Muscle layer of duodenum (tissue), 2 donors: ENCODE measurements at regions not wholly inside any gene's neighbourhood (a gene's known extent, or its start where the extent isn't known, plus 50 kb on each side); places are given as distances from the start of the nearest gene placed in this dataset.

Experiments used
- H3K27ac ChIP-seq: one replicate; pipeline ENCODE4 v1.7.0; 2013; ENCODE audit warnings: mild to moderate bottlenecking, low read length
- H3K27me3 ChIP-seq: one replicate; pipeline ENCODE4 v1.7.0; 2013; ENCODE audit warnings: low read depth, mild to moderate bottlenecking, control low read depth, low read length
- H3K36me3 ChIP-seq, 2 donors: one replicate each; pipeline ENCODE4 v1.7.0; 2013; ENCODE audit warnings: low read length in 2 of 2, control low read depth in 1 of 2, mild to moderate bottlenecking in 1 of 2; ENCODE audit not compliant: insufficient read depth in 2 of 2, control insufficient read depth in 1 of 2
- H3K4me1 ChIP-seq, 2 donors: one replicate each; pipeline ENCODE4 v1.7.0; 2013; ENCODE audit warnings: low read length in 2 of 2, mild to moderate bottlenecking in 2 of 2, control low read depth in 1 of 2, moderate library complexity in 1 of 2; ENCODE audit not compliant: insufficient read depth in 2 of 2, control insufficient read depth in 1 of 2
- H3K4me3 ChIP-seq, 2 donors: one replicate each; pipeline ENCODE4 v1.7.0; 2013; ENCODE audit warnings: low read length in 2 of 2, low read depth in 1 of 2, mild to moderate bottlenecking in 1 of 2
- H3K9me3 ChIP-seq, 2 donors: one replicate each; pipeline ENCODE4 v1.7.0; 2013; ENCODE audit warnings: low read length in 2 of 2, control low read depth in 1 of 2, mild to moderate bottlenecking in 1 of 2; ENCODE audit not compliant: control insufficient read depth in 1 of 2
- donor health status: healthy.

GRCh38 chr12:28693565-28694219, 455.4 kb upstream of the FAR2 start:
- Histone ChIP-seq H3K4me3 (no peak overlapping the region), H3K36me3 (no peaks in the 10 kb centered on the region), H3K27me3 (no peaks in the 10 kb centered on the region), H3K4me1 (no peaks in the 10 kb centered on the region), H3K27ac (no peak overlapping the region), H3K9me3 (no peaks in the 10 kb centered on the region)

GRCh38 chr12:28698553-28698952, 450.5 kb upstream of the FAR2 start:
- Histone ChIP-seq H3K27ac (no peak overlapping the region), H3K36me3 (no peaks in the 10 kb centered on the region), H3K4me3 (no peak overlapping the region), H3K9me3 (peaks cover 0 to 2% of the 10 kb centered on the region in 2 donors), H3K4me1 (no peaks in the 10 kb centered on the region), H3K27me3 (no peaks in the 10 kb centered on the region)

GRCh38 chr12:28699029-28699428, 450.0 kb upstream of the FAR2 start:
- Histone ChIP-seq H3K4me1 (no peaks in the 10 kb centered on the region), H3K4me3 (no peak overlapping the region), H3K9me3 (peaks cover 0 to 6% of the 10 kb centered on the region in 2 donors), H3K27me3 (no peaks in the 10 kb centered on the region), H3K27ac (no peak overlapping the region), H3K36me3 (no peaks in the 10 kb centered on the region)

GRCh38 chr12:28700161-28700560, 448.9 kb upstream of the FAR2 start:
- Histone ChIP-seq H3K4me3 (no peak overlapping the region), H3K9me3 (peaks cover 0 to 6% of the 10 kb centered on the region in 2 donors), H3K36me3 (no peaks in the 10 kb centered on the region), H3K27me3 (no peaks in the 10 kb centered on the region), H3K4me1 (no peaks in the 10 kb centered on the region), H3K27ac (no peak overlapping the region)

GRCh38 chr12:28704477-28705169, 444.5 kb upstream of the FAR2 start:
- no peaks in the 10 kb centered on the region for H3K4me1 ChIP-seq
- H3K4me3 ChIP-seq, result no peak overlapping the region
- no peaks in the 10 kb centered on the region for H3K27me3 ChIP-seq
- H3K27ac ChIP-seq, result no peak overlapping the region
- peaks cover 0 to 6% of the 10 kb centered on the region in 2 donors for H3K9me3 ChIP-seq
- no peaks in the 10 kb centered on the region for H3K36me3 ChIP-seq

- Histone ChIP-seq H3K27ac (no peak overlapping the region), H3K4me3 (no peak overlapping the region), H3K4me1 (no peaks in the 10 kb centered on the region), H3K36me3 (no peaks in the 10 kb centered on the region), H3K9me3 (peaks cover 0 to under 1% of the 10 kb centered on the region in 2 donors), H3K27me3 (no peaks in the 10 kb centered on the region)
Observed at GRCh38 chr12:28708918-28709371, 440.1 kb upstream of the FAR2 start.

GRCh38 chr12:28709986-28710685, 438.9 kb upstream of the FAR2 start:
- H3K27me3 ChIP-seq, result no peaks in the 10 kb centered on the region
- no peaks in the 10 kb centered on the region for H3K36me3 ChIP-seq
- no peak overlapping the region for H3K27ac ChIP-seq
- H3K9me3 ChIP-seq, result no peaks in the 10 kb centered on the region
- no peak overlapping the region for H3K4me3 ChIP-seq
- no peaks in the 10 kb centered on the region for H3K4me1 ChIP-seq

GRCh38 chr12:28710882-28711281, 438.2 kb upstream of the FAR2 start:
- no peaks in the 10 kb centered on the region for H3K27me3 ChIP-seq
- no peaks in the 10 kb centered on the region for H3K36me3 ChIP-seq
- no peak overlapping the region for H3K4me3 ChIP-seq
- H3K9me3 ChIP-seq, result no peaks in the 10 kb centered on the region
- H3K27ac ChIP-seq, result no peak overlapping the region
- H3K4me1 ChIP-seq, result no peaks in the 10 kb centered on the region

- Histone ChIP-seq H3K27ac (no peak overlapping the region), H3K9me3 (no peaks in the 10 kb centered on the region), H3K4me3 (no peak overlapping the region)
Observed at GRCh38 chr12:28711421-28711820, 437.7 kb upstream of the FAR2 start.

GRCh38 chr12:28742791-28743190, 406.3 kb upstream of the FAR2 start:
- Histone ChIP-seq H3K36me3 (no peaks in the 10 kb centered on the region), H3K4me1 (no peaks in the 10 kb centered on the region), H3K9me3 (no peaks in the 10 kb centered on the region), H3K27me3 (no peaks in the 10 kb centered on the region), H3K4me3 (no peak overlapping the region), H3K27ac (no peak overlapping the region)

More at GRCh38 chr12:28711421-28711820, 437.7 kb upstream of the FAR2 start:
- no peaks in the 10 kb centered on the region for H3K36me3 ChIP-seq
- H3K27me3 ChIP-seq, result no peaks in the 10 kb centered on the region
- no peaks in the 10 kb centered on the region for H3K4me1 ChIP-seq

GRCh38 chr12:28746734-28747325, 402.2 kb upstream of the FAR2 start:
- Histone ChIP-seq H3K4me1 (no peaks in the 10 kb centered on the region), H3K27me3 (no peaks in the 10 kb centered on the region), H3K4me3 (no peak overlapping the region), H3K9me3 (no peaks in the 10 kb centered on the region), H3K36me3 (no peaks in the 10 kb centered on the region), H3K27ac (no peak overlapping the region)
